ENCODE measurements at regions not wholly inside any gene's neighbourhood (a gene's known extent, or its start where the extent isn't known, plus 50 kb on each side); places are given as distances from the start of the nearest gene placed in this dataset.

DNA sequence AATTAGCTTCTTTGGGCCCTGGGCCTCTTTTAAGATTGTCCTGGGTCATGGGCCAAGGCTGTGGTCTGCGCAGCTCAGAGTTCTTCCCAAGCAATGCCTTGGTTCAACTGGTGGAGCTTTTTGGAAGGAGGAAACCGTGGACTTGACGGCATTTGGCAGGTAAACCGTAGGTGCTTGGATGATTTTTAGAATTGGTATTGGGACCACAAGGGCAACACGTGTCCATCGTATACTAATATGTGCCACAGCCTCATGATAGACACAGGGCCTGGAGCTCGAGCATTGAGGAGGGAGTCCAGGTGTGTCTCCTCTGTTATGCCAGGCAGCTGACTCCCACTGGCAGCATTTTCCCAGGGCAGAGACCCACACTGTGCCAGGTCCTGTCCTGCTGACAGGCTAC, 120.9 kb upstream of the PITX1 start:
- Histone ChIP-seq H3K9me3 (ENCODE audit: low read depth, low read length, poor library complexity, severe bottlenecking) (no peaks in the 10 kb centered on the region), H3K4me3 (ENCODE audit: low read depth, low read length, poor library complexity, severe bottlenecking) (no peak overlapping the region), H3K27me3 (replicated peaks; ENCODE audit: insufficient read depth, low read depth, low read length, poor library complexity) (no peaks in the 10 kb centered on the region), H3K27ac (ENCODE audit: low read depth, low read length, poor library complexity, severe bottlenecking) (no peak overlapping the region), H3K36me3 (ENCODE audit: insufficient read depth, low read length, poor library complexity, severe bottlenecking) (no peaks in the 10 kb centered on the region), H3K4me1 (ENCODE audit: insufficient read depth, low read length, poor library complexity, severe bottlenecking) (no peaks in the 10 kb centered on the region)
- no TSS peak for BruUV-seq (replicated peaks)
- ChIA-PET POLR2A (ENCODE audit: low non-redundant PET) (no interaction called here), CTCF (no interaction called here)
- no peak for DNase-seq (ENCODE audit: low spot score)
- no peak for TF ChIP-seq EZH2 (IDR thresholded peaks at IDR 0.05; ENCODE audit: borderline replicate concordance, low read depth, low read length, poor library complexity, severe bottlenecking)
- no peak for TF ChIP-seq CTCF (conservative IDR thresholded peaks at IDR 0.05; ENCODE audit: low read depth, low read length)
- intact Hi-C loops (cut with micrococcal nuclease; ENCODE audit: unreplicated experiment), result no loop called here

DNA sequence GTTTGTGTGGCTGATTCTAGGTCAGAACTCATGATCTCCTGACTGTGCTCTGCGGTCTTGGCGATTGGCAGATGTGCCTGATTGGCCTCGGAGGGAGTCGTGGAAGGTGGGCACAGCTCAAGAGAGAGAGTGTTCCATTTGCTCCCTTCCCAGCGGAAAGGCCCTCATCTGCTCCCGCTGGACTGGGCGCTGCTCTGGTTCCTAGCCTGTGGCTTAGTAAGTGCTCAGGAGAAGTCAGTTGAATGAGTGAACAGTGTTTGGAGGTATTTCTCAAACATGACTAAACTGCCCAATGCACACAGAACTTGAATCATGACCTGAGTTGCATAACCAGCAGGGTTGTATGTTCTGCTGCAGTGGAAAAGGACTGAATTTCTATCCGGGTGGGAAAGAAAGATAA, 120.2 kb upstream of the PITX1 start:
- POLR2A ChIA-PET (ENCODE audit: low non-redundant PET), result no interaction called here
- no peak overlapping the region for H3K27ac ChIP-seq (ENCODE audit: low read depth, low read length, poor library complexity, severe bottlenecking)
- intact Hi-C loops (cut with micrococcal nuclease; ENCODE audit: unreplicated experiment), result no loop called here
- no TSS peak for BruUV-seq (replicated peaks)
- no peaks in the 10 kb centered on the region for H3K27me3 ChIP-seq (replicated peaks; ENCODE audit: insufficient read depth, low read depth, low read length, poor library complexity)
- H3K4me1 ChIP-seq (ENCODE audit: insufficient read depth, low read length, poor library complexity, severe bottlenecking), result no peaks in the 10 kb centered on the region
- TF ChIP-seq EZH2 (IDR thresholded peaks at IDR 0.05; ENCODE audit: borderline replicate concordance, low read depth, low read length, poor library complexity, severe bottlenecking), result no peak
- TF ChIP-seq CTCF (conservative IDR thresholded peaks at IDR 0.05; ENCODE audit: low read depth, low read length), result no peak
- H3K9me3 ChIP-seq (ENCODE audit: low read depth, low read length, poor library complexity, severe bottlenecking), result no peaks in the 10 kb centered on the region
- H3K4me3 ChIP-seq (ENCODE audit: low read depth, low read length, poor library complexity, severe bottlenecking), result no peak overlapping the region
- no peak for DNase-seq (ENCODE audit: low spot score)
- H3K36me3 ChIP-seq (ENCODE audit: insufficient read depth, low read length, poor library complexity, severe bottlenecking), result no peaks in the 10 kb centered on the region
- CTCF ChIA-PET, result no interaction called here

GRCh38 chr5:135153661-135154060, 119.6 kb upstream of the PITX1 start:
- no peak for DNase-seq (ENCODE audit: low spot score)
- ChIA-PET POLR2A (ENCODE audit: low non-redundant PET) (no interaction called here), CTCF (no interaction called here)
- Histone ChIP-seq H3K27me3 (replicated peaks; ENCODE audit: insufficient read depth, low read depth, low read length, poor library complexity) (no peaks in the 10 kb centered on the region), H3K4me1 (ENCODE audit: insufficient read depth, low read length, poor library complexity, severe bottlenecking) (no peaks in the 10 kb centered on the region), H3K4me3 (ENCODE audit: low read depth, low read length, poor library complexity, severe bottlenecking) (no peak overlapping the region), H3K36me3 (ENCODE audit: insufficient read depth, low read length, poor library complexity, severe bottlenecking) (no peaks in the 10 kb centered on the region), H3K27ac (ENCODE audit: low read depth, low read length, poor library complexity, severe bottlenecking) (no peak overlapping the region), H3K9me3 (ENCODE audit: low read depth, low read length, poor library complexity, severe bottlenecking) (no peaks in the 10 kb centered on the region)
- intact Hi-C loops (cut with micrococcal nuclease; ENCODE audit: unreplicated experiment), result no loop called here
- BruUV-seq (replicated peaks), result no TSS peak
- TF ChIP-seq CTCF (conservative IDR thresholded peaks at IDR 0.05; ENCODE audit: low read depth, low read length) (no peak), EZH2 (IDR thresholded peaks at IDR 0.05; ENCODE audit: borderline replicate concordance, low read depth, low read length, poor library complexity, severe bottlenecking) (no peak)
